ENCODE measurements at regions not wholly inside any gene's neighbourhood (a gene's known extent, or its start where the extent isn't known, plus 50 kb on each side); places are given as distances from the start of the nearest gene placed in this dataset.

DNA sequence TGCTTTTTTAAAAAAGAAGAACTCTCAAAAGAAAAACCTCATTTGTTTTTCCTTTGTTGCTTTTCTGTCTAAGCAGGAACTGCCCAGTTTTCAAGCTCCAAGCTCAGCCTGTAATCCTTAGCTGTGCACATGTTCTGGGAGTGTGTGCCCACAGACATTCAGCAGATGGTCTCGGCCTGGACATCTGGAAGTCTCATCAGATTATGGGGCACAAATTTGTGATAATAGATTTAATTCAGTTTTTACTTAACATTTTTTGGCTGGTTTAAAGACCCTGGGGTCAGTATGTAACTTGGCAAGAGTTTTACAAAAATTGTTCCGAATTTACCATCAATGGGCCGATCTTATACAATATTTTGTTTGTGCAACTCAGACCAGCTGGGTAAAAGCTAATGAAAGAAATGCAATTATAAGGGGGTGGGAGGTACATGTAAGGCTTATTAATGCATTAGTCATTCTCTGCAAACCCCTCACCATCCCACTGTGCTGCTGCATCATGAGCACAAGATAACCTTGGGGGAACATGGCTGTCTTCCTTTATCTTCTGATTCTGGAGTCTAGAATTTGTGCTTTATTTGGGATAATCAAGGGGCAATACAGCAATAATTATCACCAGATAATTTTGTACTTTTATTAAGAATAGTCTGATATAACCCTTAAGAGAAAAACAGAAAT is 86.9 kb upstream of the PHOX2B start:
- TF ChIP-seq POLR2A (IDR thresholded peaks at IDR 0.05) (no peak), POLR2AphosphoS5 (IDR thresholded peaks at IDR 0.05) (no peak)
- TF ChIP-seq, protein P1, sequence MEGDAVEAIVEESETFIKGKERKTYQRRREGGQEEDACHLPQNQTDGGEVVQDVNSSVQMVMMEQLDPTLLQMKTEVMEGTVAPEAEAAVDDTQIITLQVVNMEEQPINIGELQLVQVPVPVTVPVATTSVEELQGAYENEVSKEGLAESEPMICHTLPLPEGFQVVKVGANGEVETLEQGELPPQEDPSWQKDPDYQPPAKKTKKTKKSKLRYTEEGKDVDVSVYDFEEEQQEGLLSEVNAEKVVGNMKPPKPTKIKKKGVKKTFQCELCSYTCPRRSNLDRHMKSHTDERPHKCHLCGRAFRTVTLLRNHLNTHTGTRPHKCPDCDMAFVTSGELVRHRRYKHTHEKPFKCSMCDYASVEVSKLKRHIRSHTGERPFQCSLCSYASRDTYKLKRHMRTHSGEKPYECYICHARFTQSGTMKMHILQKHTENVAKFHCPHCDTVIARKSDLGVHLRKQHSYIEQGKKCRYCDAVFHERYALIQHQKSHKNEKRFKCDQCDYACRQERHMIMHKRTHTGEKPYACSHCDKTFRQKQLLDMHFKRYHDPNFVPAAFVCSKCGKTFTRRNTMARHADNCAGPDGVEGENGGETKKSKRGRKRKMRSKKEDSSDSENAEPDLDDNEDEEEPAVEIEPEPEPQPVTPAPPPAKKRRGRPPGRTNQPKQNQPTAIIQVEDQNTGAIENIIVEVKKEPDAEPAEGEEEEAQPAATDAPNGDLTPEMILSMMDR (IDR thresholded peaks at IDR 0.05): no peak

Measured in gastroesophageal sphincter (tissue), 3 donors.